RPMI8226 (cell line): ENCODE measurements at regions not wholly inside any gene's neighbourhood (a gene's known extent, or its start where the extent isn't known, plus 50 kb on each side); places are given as distances from the start of the nearest gene placed in this dataset.
A peak's percentile ranks its signal among the peaks of the same experiment; 100 is the strongest.

Experiments
- DNase-seq: peaks from one replicate; pipeline ENCODE4 v3.0.0-alpha.2; 2015

GRCh38 chr1:226816576-226816975 lies 53.8 kb upstream of the PSEN2 start:
- DNase-seq, result no peak

- DNase-seq, result no peak
These were observed 55.5 kb upstream of the PSEN2 start for GRCh38 chr1:226814751-226815537.

- no peak for DNase-seq
These were observed 56.5 kb upstream of the PSEN2 start for GRCh38 chr1:226813671-226814591.

DNA sequence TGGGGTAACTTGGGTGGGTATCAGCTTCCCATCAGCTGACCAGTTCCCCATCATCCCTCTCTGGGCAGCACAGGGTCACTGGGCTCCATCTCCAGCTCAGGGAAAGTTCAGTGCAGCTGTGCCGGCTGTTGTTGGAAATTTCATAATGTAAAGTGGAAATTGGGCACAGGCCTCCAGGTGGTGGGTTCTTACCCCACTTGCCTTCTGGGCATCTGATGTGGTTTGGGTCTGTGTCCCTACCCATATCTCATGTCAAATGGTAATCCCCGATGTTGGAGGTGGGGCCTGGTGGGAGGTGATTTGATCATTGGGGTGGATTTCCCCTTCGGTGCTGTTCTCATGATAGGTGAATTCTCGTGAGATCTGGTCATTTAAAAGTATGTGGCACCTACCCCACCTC lies 59.7 kb upstream of the PSEN2 start:
- DNase-seq, result no peak

DNA sequence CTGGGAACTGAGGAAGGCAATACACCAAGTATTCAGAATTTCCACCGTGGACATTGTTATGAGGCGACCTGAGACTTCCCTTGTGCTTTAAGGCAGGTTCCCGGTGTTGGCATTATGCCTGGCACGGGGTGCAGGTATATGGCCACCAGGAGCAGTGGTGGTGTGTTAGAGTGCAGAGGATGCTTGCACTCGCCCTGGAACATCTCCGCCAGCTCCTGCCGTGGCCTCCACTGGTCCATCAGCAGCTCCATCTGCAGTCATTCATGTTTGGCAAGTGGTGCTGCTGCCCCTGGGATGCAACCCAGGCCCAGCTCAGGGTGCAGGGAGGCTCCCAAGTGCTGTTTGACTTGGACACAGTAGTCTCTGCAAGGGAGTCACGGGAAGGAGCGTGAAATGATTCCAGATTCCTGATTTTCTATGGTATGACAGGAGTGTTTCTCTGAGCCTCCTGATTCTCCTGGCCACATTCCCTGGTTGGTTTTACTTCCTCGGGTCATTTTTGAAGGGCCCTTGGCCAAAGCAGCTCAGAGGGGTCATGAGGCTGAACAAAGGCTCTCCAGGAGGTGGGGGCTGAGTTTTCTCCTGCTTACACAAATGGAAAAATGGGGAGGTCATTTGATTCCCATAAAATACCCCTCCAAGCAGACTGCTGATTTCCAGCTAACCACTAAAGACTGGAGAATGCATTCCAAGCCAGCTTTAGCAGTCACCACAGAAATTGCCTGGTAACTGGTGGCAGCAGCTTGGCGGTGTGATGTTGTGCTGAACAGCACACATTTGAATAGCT lies 60.4 kb upstream of the PSEN2 start:
- DNase-seq, result peak; percentile 17

DNA sequence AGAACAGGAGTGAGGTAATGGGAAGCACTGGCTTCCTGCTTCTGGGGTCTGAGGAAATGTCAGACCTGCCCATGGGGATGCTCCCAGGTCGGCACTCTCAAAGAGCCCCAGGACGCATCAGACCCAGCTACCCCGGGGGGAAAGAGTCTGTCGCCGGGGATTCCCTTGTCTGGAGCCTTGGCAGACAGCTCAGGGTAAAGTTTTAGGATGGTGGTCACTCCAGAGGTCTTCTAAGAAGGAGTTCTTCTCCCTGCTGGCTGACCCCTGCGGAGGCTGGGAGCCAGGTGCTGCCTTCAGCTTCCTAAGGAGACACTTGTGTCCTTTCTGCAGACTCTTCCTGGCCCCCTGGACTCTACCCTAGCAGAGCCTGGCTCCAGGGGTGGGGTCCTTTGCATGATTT lies 61.9 kb upstream of the PSEN2 start:
- DNase-seq, result no peak

DNA sequence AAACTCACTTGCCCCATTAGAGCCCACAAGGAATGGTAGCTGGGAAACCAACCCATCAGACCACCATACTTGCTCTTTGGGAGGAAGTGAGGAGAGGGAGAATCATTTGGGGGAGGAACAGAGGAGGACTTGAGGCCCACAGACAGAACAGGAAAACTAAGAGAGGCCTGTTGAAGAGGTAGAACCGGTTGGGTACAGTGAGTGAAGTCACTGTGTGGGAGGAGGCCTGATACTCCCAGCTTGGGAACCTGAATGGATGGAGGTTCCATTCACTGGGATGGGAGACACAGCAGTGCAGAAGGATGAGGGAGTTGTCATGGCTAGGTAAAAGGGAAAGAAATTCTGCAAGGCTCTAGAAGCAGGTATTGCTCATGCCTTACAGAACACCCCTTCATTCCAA lies 63.4 kb upstream of the PSEN2 start:
- no peak for DNase-seq

GRCh38 chr1:226804907-226805759 lies 65.3 kb upstream of the PSEN2 start:
- DNase-seq, result no peak

GRCh38 chr1:226800763-226801380 lies 61.8 kb upstream of the ITPKB start:
- no peak for DNase-seq

DNA sequence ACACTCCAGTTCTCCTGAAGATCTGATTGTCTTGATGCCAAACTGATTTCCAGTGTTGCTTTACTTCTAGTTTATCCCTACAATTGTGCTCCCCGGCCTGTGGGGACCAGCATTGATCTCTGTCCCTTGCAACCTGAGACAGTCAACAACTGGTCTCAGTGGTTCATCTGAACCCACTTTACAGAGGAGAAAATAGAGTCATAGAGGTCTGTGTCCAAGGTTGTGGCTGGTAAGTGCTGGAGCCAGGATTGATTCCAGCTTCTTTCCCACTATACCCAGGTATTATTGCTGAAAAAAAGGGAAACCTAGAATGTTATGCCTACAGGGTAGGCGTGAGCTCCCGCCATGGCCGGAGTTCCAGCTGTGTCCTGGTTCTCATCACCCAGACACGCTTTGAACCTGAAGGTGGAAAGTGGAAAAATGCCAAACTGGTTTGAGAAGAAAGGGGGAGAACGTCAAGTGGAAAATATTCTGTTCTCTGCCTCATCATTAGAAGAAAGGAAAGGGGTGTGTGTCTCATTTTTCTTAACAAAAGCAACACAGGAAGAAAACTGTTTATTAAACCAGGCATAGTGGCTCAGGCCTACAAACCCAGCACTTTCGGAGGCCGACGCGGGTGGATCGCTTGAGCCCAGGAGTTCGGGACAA lies 60.7 kb upstream of the ITPKB start:
- no peak for DNase-seq

DNA sequence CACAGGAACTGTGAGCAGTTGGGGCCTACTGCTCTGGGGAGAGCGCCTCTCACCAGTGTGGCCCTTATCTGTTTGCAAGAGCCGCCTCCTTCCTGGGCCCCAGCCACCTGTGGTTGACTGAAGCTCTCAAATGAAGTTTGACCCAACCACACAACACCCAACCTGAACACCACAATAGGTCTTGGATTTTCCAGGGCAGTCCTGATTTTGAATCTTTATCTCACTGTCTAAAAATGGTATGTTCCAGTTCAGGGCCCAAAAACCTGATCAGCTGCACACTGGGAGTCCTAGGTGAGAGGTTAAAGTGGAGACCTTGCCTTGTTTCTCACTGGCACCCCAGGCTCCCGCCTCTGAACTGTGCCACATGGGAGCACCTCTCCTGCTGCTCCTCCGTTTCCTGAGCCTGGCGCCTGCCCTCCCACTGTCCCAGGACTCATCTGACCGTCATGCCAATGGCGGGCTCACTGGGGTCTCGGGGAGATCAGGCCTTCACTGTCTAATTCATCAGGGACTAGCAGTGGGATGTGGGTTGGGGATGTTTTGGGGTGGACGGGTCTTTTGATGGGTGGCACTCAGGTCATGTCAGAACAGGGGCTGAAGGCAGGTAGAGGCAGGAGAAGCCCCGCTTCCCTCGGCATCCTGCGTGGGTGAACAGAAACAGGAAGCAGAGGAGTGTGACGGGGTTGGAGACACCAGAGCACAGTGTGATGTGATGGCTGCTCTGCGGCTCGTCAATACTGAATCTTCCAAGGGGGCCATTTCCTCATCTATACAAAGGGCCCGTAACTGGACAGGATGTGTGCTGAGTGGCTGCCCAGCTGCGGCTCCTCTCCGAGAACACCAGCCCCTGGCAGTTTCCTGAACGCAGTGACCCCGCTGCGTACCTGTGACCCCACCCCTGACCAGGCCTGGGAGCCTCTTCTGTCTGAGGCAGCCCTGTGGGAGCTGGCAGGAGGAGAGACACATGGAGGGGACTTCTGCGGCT lies 59.6 kb upstream of the ITPKB start:
- no peak for DNase-seq

- no peak for DNase-seq
These were observed 58.1 kb upstream of the ITPKB start for GRCh38 chr1:226797151-226797550.

GRCh38 chr1:226793620-226794276 lies 54.7 kb upstream of the ITPKB start:
- no peak for DNase-seq

GRCh38 chr1:226792368-226792767 lies 53.3 kb upstream of the ITPKB start:
- no peak for DNase-seq

DNA sequence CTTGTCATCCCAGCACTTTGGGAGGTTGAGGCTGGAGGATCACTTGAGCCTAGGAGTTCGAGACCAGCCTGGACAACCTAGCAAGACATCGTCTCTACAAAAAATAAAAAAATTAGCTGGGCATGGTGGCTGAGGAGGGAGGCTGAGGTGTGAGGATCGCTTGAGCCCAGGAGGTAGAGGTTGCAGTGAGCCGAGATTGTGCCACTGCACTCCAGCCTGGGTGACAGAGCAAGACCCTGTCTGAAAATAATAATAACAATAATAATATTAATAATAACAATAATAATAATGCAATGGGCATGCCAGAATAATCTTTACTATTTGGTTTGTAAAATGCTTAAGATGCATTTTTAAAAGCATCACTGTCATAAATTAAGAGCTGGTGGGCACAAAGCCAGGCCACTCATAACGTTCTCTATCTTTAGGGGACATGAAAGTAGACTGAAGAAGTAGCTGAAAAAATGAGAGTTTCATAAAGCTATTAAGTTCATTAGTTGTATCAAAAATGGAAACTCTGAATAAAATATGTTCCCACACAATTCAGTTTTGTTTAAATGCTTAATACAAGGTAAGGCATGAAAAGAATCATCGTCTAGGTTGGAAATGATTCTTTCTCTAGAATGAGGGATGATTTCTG lies 51.6 kb upstream of the ITPKB start:
- no peak for DNase-seq

- no peak for DNase-seq
These were observed 49.9 kb upstream of the ITPKB start for GRCh38 chr1:226788965-226789364.
